Cardiac septum (tissue), 1 donor: ENCODE measurements at regions not wholly inside any gene's neighbourhood (a gene's known extent, or its start where the extent isn't known, plus 50 kb on each side); places are given as distances from the start of the nearest gene placed in this dataset.
"Not testable (repeated sequence)": the region's sequence is repeated elsewhere in the genome, so short reads cannot be mapped to it uniquely, and the experiment has no call there.

Experiments
- DNase-seq: peaks from one replicate; pipeline ENCODE4 v3.0.0-alpha.2; 2020; ENCODE audit warnings: low spot score
- intact Hi-C: fragments of 100-400 bp; cut with DNase I; formaldehyde crosslinking; loops from one replicate; pipeline ENCODE4 v1.14.0; 2022
- donor health status: DM: no; HTN: no; CAD: no.

GRCh38 chr7:156022483-156023459 lies 210.5 kb upstream of the SHH start:
- no peak for DNase-seq
- intact Hi-C loops, result no loop called here

DNA sequence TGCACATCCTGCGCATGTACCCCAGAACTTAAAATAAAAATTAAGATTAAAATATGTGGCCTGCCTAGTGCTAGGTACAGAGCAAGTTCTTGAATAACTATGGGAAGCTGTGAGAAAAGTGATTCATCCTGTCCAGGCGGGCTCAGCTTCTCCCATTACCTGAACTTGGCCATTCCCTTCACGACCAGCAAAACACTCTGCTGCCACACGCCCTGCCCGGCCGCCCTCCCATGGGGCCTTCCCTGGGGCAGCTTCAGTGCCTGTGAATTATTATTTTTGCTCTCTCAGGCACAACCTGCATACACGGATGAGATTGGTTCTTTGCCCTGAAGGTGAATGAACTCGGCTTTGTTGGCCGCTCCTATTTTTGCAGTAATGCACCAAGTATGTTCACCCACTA lies 209.2 kb upstream of the SHH start:
- no peak for DNase-seq
- intact Hi-C loops, result no loop called here

DNA sequence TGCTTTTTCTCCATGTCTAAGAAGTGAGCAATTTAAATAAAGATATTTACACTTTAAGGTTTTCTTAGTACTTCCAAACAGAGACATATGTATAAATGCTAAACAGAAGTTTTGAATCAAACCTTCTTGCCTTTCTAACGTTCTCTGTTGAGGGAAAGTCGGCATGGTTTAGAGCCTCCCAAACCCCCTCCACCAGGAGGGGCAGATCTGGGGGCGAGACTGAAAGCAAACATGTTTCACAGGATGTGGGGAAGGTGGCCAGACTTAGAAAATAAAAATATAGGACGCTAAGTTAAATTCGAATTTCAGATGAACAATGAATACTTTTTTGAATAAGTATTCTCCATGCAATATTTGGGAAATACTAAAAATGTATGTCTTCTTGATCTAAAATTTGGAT lies 208.3 kb upstream of the SHH start:
- intact Hi-C loops, result no loop called here
- no peak for DNase-seq

DNA sequence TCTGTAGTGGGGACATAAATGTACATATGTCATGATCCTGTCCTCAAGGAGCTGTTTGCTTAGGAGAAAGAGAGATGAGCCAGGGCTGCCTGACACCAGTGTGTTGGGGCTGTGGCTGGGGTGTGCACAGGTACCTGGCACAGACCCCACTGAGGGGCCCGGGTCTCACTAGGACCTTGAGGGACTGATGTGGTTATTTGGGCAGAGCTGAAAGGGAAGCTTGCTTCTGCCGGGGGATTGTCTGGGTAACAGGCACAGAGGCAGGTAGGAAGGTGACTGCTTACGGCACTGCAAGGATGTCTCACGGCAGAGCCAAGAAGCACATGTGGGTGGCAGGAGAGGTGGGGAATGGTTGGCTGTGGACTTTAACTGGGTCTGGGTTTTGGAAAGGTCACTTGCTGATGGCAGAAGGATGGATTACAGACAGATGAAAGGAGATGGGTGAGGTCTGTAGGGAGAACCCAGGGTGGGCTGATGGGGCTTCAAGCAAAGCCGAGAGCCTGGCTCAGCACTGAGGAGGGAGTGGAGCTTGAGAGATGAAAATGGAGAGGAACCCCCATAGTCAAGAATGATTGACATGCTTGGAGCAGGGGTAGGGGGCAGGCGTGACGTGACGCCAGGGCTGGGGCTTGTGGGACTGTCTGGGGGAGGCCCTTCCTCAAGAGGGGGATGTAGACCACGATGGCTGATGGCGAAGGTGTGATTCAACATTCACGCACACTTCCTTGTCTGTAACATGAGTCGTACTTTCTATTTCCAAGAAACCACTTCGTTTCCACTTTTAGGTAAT lies 207.7 kb upstream of the SHH start:
- intact Hi-C loops, result no loop called here
- no peak for DNase-seq

GRCh38 chr7:156019308-156019707 lies 207.0 kb upstream of the SHH start:
- intact Hi-C loops, result no loop called here
- no peak for DNase-seq

DNA sequence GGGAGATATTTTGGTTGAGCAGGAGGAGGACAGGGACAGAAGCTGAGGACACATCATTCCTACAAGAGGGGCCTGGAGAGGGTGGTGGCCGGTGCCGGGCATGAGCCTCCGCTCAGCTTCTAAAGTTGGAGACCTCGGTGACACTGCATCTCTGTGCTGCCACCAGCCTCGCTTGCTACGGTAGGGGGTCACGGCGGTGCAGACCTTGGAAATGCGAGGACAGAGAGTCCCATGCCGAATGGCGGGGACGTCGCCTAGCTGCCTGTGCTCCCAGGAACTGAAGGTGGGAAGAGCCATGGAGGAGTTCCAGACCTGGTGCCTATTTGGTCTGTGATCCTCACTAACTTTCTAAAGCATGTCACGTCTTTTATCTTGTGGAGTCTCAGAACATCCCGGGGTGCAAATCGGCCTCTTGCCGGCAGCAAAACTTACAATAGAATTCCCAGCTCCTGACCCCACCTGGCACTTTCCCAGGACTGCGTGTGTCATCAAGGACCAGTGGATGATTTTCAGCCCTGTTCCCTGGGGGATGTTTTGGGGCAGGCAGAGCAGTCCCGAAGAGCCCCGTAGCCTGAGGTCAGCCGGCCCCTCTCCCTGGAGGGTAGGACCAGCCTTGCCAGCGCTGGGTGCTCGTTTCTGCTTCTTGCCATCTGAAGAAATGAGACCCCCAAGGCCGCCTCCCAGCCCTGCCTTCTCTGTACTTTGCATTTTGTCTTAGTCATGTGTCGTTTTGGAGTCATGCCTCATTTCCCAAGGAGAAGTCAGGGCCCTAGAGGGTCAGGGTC lies 205.8 kb upstream of the SHH start:
- intact Hi-C loops, result no loop called here
- no peak for DNase-seq

DNA sequence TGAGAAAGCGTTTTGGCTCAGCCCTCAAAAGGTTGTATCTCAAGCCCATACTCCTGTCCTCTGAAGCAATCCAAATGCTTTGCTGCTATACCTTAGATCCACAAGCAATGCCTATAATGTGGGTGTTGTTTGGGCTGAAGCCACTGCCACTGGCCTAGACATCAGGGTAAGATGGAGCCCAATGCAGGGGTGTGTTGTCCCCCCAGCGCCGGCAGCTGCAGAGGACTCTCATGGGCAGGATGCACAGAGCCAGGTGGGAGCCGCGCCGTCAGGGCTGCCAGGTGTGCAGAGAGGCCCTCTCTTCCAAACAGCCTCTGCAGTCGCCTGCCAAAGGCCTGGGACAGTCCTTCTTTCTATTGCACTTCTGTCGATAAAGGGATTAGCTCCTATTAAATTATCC lies 205.2 kb upstream of the SHH start:
- intact Hi-C loops, result no loop called here
- no peak for DNase-seq

- intact Hi-C loops, result no loop called here
- no peak for DNase-seq
These were observed 203.2 kb upstream of the SHH start for GRCh38 chr7:156015237-156016020.

GRCh38 chr7:156014808-156015207 lies 202.5 kb upstream of the SHH start:
- intact Hi-C loops, result no loop called here
- DNase-seq, result no peak

- no peak for DNase-seq
- intact Hi-C loops, result no loop called here
These were observed 201.9 kb upstream of the SHH start for GRCh38 chr7:156014201-156014600.

DNA sequence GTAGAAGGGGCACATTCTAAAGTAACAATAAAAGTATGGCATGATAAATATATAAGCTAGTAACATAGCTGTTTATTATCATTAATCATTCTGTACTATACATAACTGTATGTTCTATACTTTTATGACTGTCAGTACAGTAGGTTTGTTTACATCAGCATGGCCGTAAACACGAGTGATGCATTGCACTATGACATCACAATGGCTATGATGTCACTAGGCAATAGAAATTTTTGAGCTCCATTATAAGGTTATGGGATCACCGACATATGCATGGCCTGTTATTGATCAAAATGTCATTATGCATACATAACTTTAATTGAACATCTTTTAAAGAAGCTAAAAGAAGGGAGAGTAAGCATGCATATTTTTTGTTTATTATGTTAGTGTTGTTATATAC lies 200.1 kb upstream of the SHH start:
- intact Hi-C loops, result no loop called here
- no peak for DNase-seq

DNA sequence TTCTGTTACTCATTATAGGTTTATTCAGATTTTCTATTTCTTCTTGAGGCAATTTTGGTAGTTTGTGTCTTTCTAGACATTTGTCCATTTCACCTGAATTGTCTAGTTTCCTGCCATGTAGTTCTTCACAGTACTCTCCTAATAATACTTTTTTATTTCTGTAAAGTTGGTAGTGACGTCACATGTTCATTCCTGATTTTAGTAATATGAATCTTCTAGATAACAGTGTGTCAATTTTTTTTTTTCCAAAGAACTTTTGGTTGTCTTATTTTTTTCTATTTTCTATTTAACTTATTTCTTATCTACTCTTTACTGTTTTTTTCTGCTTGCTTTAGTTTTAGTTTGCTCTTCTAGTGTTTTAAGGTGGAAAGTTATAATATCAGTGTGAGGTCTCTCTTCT lies 197.3 kb upstream of the SHH start:
- DNase-seq, result no peak
- intact Hi-C loops, result no loop called here

GRCh38 chr7:156006876-156007275 lies 194.6 kb upstream of the SHH start:
- intact Hi-C loops, result not testable (repeated sequence)
- DNase-seq, result peak; percentile 54

DNA sequence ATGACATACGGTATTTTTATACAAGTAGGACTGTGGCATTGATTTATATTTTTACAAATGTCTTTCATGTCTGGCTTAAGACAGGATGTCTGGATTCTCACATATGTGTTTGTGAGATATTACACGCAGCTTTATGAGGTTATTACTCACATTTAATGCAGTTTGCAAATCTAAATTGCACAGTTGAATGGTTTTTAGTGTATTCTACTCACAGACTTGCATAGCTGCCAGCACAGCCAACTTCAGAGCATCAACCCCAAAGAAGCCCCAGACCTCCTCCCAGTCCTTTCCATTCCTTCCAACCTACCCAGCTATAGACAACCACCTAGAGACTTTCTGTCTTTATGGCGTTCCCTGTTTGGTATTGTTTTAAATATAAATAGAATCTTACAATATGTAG lies 193.8 kb upstream of the SHH start:
- intact Hi-C loops, result no loop called here
- no peak for DNase-seq

- intact Hi-C loops, result no loop called here
- peak; percentile 66 for DNase-seq
These were observed 193.0 kb upstream of the SHH start for GRCh38 chr7:156005202-156005691.

- peak; percentile 54 for DNase-seq
- intact Hi-C loops, result no loop called here
These were observed 192.3 kb upstream of the SHH start for GRCh38 chr7:156004265-156005201.

DNA sequence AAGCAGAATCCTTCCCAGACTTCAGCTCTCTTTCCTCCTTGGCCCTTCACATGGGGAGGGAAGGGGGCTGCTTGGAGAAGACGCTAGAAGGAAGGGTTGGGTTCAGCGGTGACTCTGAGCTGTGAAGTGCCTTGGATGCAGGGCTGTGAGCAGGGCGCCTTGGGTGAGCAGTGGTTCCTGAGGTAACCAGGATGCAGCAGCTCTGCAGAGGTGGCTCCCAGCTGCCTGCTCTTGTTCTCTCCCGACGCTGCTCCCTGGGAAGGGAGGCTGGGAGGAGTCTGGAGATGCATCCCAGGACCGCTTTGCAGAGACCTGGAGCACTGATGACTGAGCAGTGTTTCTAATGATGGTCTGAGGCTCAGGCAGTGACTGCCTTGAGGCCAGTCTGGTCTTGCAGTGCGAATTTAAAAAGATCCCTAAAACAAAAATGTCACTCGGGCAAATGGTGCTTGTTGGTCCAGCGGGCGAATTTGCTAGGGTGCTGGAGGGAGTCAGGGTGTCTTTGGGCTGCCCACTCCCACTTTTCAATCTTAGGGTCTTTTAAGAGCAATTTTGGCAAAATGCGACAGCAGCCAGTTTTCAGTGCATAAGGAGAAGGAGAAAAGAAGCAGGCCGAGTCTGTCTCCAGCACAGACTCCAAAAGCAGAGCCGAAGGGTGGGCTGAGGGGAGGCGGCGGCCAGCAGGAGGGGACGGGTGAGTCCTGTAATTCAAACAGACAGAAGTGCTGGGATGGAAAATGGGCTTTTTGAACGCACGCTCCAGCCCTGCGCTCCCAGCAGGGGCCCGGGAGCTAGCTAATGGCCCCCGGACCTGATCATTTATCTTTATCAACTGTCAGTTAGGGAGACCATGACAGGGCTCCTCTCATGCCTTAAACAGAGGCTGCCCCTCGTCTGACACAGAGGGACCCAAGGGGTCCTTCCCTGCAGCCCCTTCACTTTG lies 191.2 kb upstream of the SHH start:
- intact Hi-C loops, result no loop called here
- no peak for DNase-seq
